GM12891 (cell line): ENCODE measurements at regions not wholly inside any gene's neighbourhood (a gene's known extent, or its start where the extent isn't known, plus 50 kb on each side); places are given as distances from the start of the nearest gene placed in this dataset.

Experiments
- POLR2A ChIP-seq: IDR thresholded peaks from 2 replicates; pipeline ENCODE4 v1.6.1; 2011; ENCODE audit warnings: low read depth, low read length, control low read depth
- POLR2AphosphoS5 ChIP-seq: IDR thresholded peaks from 2 replicates; pipeline ENCODE4 v1.6.1; 2011; ENCODE audit warnings: low read depth, low read length, control low read depth

GRCh38 chr9:26371236-26371635 lies 521.4 kb downstream of the CAAP1 start:
- no peak for TF ChIP-seq POLR2A
- no peak for TF ChIP-seq POLR2AphosphoS5
